Natural killer cell (primary cell): ENCODE measurements at regions not wholly inside any gene's neighbourhood (a gene's known extent, or its start where the extent isn't known, plus 50 kb on each side); places are given as distances from the start of the nearest gene placed in this dataset.

Experiments used
- ATAC-seq, 3 donors: fragments of 150-1000 bp in 2 of 3; fragments of 200-7000 bp in 1 of 3; cut with Tn5 transposase; 1 replicate in 1 of 3; 2 replicates in 2 of 3; pipeline ENCODE4 v1.10.0; 2021; ENCODE audit warnings: mild to moderate bottlenecking in 2 of 3, moderate library complexity in 2 of 3
- DNase-seq, 2 donors: peaks; one replicate each; pipeline versions ENCODE4 v3.0.0 to v3.0.0-alpha.2; 2013 to 2021; ENCODE audit warnings: mixed read lengths in 1 of 2
- H3K27ac ChIP-seq: one replicate; pipeline ENCODE4 v1.5.1; 2013; ENCODE audit warnings: mild to moderate bottlenecking, low read length
- H3K27me3 ChIP-seq: one replicate; pipeline ENCODE4 v1.6.1; 2013; ENCODE audit warnings: low read length; ENCODE audit not compliant: control insufficient read depth, insufficient read depth
- H3K36me3 ChIP-seq: one replicate; pipeline ENCODE4 v1.6.1; 2013; ENCODE audit warnings: low read length; ENCODE audit not compliant: control insufficient read depth, insufficient read depth
- H3K4me1 ChIP-seq: one replicate; pipeline ENCODE4 v1.6.1; 2013; ENCODE audit warnings: low read length; ENCODE audit not compliant: control insufficient read depth, insufficient read depth
- H3K4me3 ChIP-seq: one replicate; pipeline ENCODE4 v1.5.1; 2013; ENCODE audit warnings: low read length
- H3K9me3 ChIP-seq: one replicate; pipeline ENCODE4 v1.6.1; 2013; ENCODE audit warnings: low read length; ENCODE audit not compliant: control insufficient read depth, insufficient read depth
- H3K27ac Mint-ChIP-seq, 2 donors: one replicate each; pipeline ENCODE4 v1.8.0; 2022; ENCODE audit warnings: mild to moderate bottlenecking in 2 of 2, mixed read lengths in 2 of 2, moderate library complexity in 1 of 2
- H3K27me3 Mint-ChIP-seq, 2 donors: one replicate each; pipeline ENCODE4 v1.8.0; 2022; ENCODE audit warnings: low read depth in 2 of 2, mixed read lengths in 2 of 2
- H3K36me3 Mint-ChIP-seq: one replicate; pipeline ENCODE4 v1.8.0; 2022; ENCODE audit warnings: mixed read lengths
- H3K4me1 Mint-ChIP-seq, 2 donors: one replicate each; pipeline ENCODE4 v1.8.0; 2022; ENCODE audit warnings: mixed read lengths in 2 of 2
- H3K4me3 Mint-ChIP-seq: one replicate; pipeline ENCODE4 v1.8.0; 2022; ENCODE audit warnings: mild to moderate bottlenecking, moderate library complexity, mixed read lengths
- H3K9me3 Mint-ChIP-seq, 2 donors: one replicate each; pipeline ENCODE4 v1.8.0; 2022; ENCODE audit warnings: mixed read lengths in 2 of 2
- CTCF ChIP-seq: fragments of 200-600 bp; IDR thresholded peaks from one replicate; pipeline ENCODE4 v1.8.0; 2022; ENCODE audit warnings: antibody characterized with exemption
- WGBS: methylation state at CpG from one replicate; pipeline ENCODE4 v1.1.7; 2013; ENCODE audit warnings: missing lambda C conversion rate; ENCODE audit not compliant: insufficient coverage; 5-methylcytosine and 5-hydroxymethylcytosine counted together
- intact Hi-C: fragments of 100-400 bp; cut with micrococcal nuclease; formaldehyde crosslinking; loops from one replicate; pipeline ENCODE4 v1.14.2; 2022

- Histone ChIP-seq H3K36me3 (no peaks in the 10 kb centered on the region), H3K27ac (no peak overlapping the region), H3K27me3 (no peaks in the 10 kb centered on the region), H3K9me3 (no peaks in the 10 kb centered on the region), H3K4me1 (no peaks in the 10 kb centered on the region), H3K4me3 (no peak overlapping the region)
- Mint-ChIP-seq H3K36me3 (no peaks in the 10 kb centered on the region), H3K4me3 (no peak overlapping the region), H3K27ac (no peak overlapping the region), H3K27me3 (no peaks in the 10 kb centered on the region), H3K9me3 (peaks cover 2 to 4% of the 10 kb centered on the region in 2 donors), H3K4me1 (no peaks in the 10 kb centered on the region)
- intact Hi-C loops = no loop called here
- ATAC-seq (no peak), DNase-seq (no peak)
- no peak for TF ChIP-seq CTCF
- WGBS = 97% methylated on average over 2 of the region's 2 CpGs
Measured at GRCh38 chr3:4097801-4098200, 205.4 kb upstream of the SETMAR start.

DNA sequence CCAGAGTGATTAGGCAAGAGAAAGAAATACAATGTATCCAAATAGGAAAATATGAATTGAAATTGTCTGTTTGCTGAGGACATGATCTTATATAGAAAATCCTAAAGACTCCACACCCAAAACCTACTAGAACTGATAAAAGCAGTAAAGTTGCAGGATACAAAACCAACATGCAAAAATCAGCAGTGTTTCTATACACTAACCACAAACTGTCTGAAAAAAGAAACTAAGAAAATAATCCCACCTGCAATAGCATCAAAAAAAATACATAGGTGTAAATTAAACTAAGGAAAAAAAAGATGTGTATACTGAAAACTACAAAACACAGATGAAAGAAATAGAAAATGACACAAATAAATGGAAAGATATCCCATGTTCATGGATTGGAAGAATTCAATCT, 203.6 kb upstream of the SETMAR start:
- Mint-ChIP-seq H3K4me1 (no peaks in the 10 kb centered on the region), H3K4me3 (no peak overlapping the region), H3K27ac (no peak overlapping the region), H3K36me3 (no peaks in the 10 kb centered on the region), H3K9me3 (peaks cover 2 to 4% of the 10 kb centered on the region in 2 donors), H3K27me3 (no peaks in the 10 kb centered on the region)
- Histone ChIP-seq H3K27me3 (no peaks in the 10 kb centered on the region), H3K4me3 (no peak overlapping the region), H3K36me3 (no peaks in the 10 kb centered on the region), H3K27ac (no peak overlapping the region), H3K9me3 (no peaks in the 10 kb centered on the region), H3K4me1 (no peaks in the 10 kb centered on the region)
- TF ChIP-seq CTCF = no peak
- intact Hi-C loops = no loop called here
- ATAC-seq (no peak), DNase-seq (no peak)

- intact Hi-C loops = no loop called here
- Histone ChIP-seq H3K27ac (no peak overlapping the region), H3K4me3 (no peak overlapping the region), H3K4me1 (no peaks in the 10 kb centered on the region), H3K36me3 (no peaks in the 10 kb centered on the region), H3K9me3 (no peaks in the 10 kb centered on the region), H3K27me3 (no peaks in the 10 kb centered on the region)
- no peaks in the 10 kb centered on the region for H3K4me1 Mint-ChIP-seq
- peaks cover 2 to 4% of the 10 kb centered on the region in 2 donors for H3K9me3 Mint-ChIP-seq
- 98% methylated on average over 2 of the region's 3 CpGs for WGBS
- DNase-seq = no peak
- no peak overlapping the region for H3K27ac Mint-ChIP-seq
- TF ChIP-seq CTCF = no peak
- ATAC-seq = no peak
- H3K27me3 Mint-ChIP-seq = peaks cover 0 to 2% of the 10 kb centered on the region in 2 donors
- no peak overlapping the region for H3K4me3 Mint-ChIP-seq
- H3K36me3 Mint-ChIP-seq = no peaks in the 10 kb centered on the region
Measured at GRCh38 chr3:4107430-4107829, 195.7 kb upstream of the SETMAR start.

DNA sequence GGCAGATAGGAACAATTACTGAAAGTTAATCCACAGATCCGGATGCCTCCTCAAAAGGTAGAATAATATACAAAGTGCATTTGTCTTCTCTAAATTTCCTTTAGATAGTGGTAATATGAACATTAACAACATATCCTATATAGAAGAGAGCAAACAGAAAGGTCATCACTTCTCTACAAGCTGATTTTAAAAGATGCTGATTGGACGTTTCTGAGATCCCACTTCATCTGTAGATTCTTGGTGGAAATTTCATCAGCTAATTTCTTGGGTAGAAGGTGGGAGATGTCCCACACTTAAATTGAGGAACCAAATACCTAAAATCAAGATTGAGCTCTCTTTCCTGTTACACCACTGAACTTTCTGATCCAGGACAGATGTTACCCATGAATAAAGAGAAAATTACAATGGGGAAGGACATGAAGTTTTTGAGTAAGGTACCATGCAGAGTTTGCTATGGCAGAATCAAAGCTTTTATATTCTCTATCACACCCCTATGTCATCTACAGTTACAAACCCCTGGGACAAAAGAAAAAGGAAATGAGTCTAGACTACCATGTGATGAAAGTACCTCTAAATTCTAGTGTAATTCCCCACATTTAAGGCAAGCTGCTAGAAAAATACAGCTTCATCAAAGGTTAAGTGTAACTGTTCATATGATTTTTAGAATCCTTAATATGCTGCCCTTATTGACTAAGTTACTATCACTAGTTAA, 189.2 kb upstream of the SETMAR start:
- intact Hi-C loops = no loop called here
- Histone ChIP-seq H3K27me3 (no peaks in the 10 kb centered on the region), H3K4me3 (no peak overlapping the region), H3K9me3 (no peaks in the 10 kb centered on the region), H3K36me3 (no peaks in the 10 kb centered on the region), H3K4me1 (no peaks in the 10 kb centered on the region), H3K27ac (no peak overlapping the region)
- no peak overlapping the region for H3K4me3 Mint-ChIP-seq
- H3K9me3 Mint-ChIP-seq = peaks cover 0 to 2% of the 10 kb centered on the region in 2 donors
- H3K27me3 Mint-ChIP-seq = peaks cover 0 to 2% of the 10 kb centered on the region in 2 donors
- no peak overlapping the region for H3K27ac Mint-ChIP-seq
- H3K36me3 Mint-ChIP-seq = no peaks in the 10 kb centered on the region
- TF ChIP-seq CTCF = no peak
- H3K4me1 Mint-ChIP-seq = no peaks in the 10 kb centered on the region
- DNase-seq = no peak
- no peak for ATAC-seq
- 60% methylated on average over 1 of the region's 2 CpGs for WGBS
